Kidney epithelial cell (primary cell): ENCODE measurements at regions not wholly inside any gene's neighbourhood (a gene's known extent, or its start where the extent isn't known, plus 50 kb on each side); places are given as distances from the start of the nearest gene placed in this dataset.

Experiments
- DNase-seq: peaks from one replicate; pipeline ENCODE4 v3.0.0-alpha.2; 2010; ENCODE audit warnings: low read depth
- H3K27me3 ChIP-seq: 2 replicates; pipeline ENCODE4 v1.6.0; 2011; ENCODE audit warnings: low read length; ENCODE audit not compliant: control insufficient read depth, insufficient read depth
- H3K36me3 ChIP-seq: 2 replicates; pipeline ENCODE4 v1.5.1; 2011; ENCODE audit warnings: low read length; ENCODE audit not compliant: control insufficient read depth, insufficient read depth
- H3K4me3 ChIP-seq: 2 replicates; pipeline ENCODE4 v1.5.1; 2011; ENCODE audit warnings: low read depth, mild to moderate bottlenecking, control low read depth, low read length
- TF ChIP-seq, protein P1 (sequence below): IDR thresholded peaks from 2 replicates; pipeline ENCODE4 v1.5.1; 2011; ENCODE audit warnings: mild to moderate bottlenecking, moderate library complexity, low read length, control low read depth, inconsistent platforms; ENCODE audit not compliant: insufficient read depth, poor library complexity, severe bottlenecking

DNA sequence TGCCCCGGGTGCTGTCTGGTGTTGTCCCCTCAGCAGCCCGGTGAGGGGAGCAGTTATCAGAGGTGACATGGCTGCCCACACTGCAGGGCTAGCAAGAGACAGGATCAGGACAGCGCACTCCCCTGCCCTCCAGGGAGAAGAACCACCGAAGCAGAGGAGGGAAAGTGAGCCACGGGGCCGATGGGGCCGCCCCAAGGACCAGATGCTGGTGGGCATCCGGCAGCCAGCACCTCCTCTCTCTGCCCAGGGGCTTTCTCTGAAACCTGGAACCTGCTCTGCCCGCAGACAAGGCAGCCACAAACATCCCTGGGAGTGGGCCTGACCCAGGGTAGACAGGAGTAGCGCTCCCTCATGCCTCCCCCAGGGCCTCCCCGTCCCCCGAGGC lies 163.0 kb upstream of the CST7 start:
- TF ChIP-seq, protein P1, sequence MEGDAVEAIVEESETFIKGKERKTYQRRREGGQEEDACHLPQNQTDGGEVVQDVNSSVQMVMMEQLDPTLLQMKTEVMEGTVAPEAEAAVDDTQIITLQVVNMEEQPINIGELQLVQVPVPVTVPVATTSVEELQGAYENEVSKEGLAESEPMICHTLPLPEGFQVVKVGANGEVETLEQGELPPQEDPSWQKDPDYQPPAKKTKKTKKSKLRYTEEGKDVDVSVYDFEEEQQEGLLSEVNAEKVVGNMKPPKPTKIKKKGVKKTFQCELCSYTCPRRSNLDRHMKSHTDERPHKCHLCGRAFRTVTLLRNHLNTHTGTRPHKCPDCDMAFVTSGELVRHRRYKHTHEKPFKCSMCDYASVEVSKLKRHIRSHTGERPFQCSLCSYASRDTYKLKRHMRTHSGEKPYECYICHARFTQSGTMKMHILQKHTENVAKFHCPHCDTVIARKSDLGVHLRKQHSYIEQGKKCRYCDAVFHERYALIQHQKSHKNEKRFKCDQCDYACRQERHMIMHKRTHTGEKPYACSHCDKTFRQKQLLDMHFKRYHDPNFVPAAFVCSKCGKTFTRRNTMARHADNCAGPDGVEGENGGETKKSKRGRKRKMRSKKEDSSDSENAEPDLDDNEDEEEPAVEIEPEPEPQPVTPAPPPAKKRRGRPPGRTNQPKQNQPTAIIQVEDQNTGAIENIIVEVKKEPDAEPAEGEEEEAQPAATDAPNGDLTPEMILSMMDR: no peak
- no peaks in the 10 kb centered on the region for H3K27me3 ChIP-seq
- no peak for DNase-seq
- H3K4me3 ChIP-seq: no peak overlapping the region
- H3K36me3 ChIP-seq: no peaks in the 10 kb centered on the region

DNA sequence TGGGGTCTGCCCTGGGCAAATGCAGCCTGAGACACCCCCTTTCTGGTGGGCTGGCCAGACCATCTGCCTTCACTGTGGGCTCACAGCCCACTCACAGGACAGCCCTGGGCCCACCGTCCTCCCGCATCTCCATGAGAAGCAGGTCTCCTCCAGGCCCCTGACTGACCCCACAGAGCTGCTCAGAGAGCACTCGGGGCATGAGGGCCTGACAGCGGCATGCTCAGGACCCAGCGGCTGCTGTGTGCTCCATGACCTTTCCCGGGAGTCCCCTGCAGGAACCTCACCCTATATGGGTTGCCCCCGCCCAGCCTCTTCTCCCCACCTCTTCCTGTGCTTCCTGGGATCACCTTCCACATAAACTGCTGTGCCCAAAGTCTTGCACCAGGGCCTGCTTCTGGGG lies 162.4 kb upstream of the CST7 start:
- no peak overlapping the region for H3K4me3 ChIP-seq
- TF ChIP-seq, protein P1: no peak
- H3K27me3 ChIP-seq: no peaks in the 10 kb centered on the region
- no peak for DNase-seq
- H3K36me3 ChIP-seq: no peaks in the 10 kb centered on the region

DNA sequence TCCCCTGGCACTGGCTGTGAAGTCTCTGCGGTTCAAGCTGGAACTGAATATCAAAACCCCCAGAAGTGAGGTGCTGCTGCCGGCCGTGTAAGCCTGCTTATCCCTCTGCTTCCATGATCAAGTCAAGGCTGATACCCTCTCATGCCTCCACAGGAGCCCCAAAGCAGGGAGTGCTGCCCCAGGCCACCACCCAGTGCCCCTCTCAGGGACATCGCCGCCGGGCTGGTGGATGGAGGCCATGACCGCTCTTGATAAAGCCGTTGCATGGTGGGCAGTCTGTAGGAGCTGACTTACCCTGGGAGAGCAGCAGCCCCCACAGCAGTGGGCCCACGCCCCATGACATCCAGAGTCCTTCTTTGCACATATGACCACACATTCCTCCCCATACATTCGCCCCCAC lies 162.0 kb upstream of the CST7 start:
- TF ChIP-seq, protein P1: no peak
- no peak for DNase-seq
- Histone ChIP-seq H3K36me3 (no peaks in the 10 kb centered on the region), H3K4me3 (no peak overlapping the region), H3K27me3 (no peaks in the 10 kb centered on the region)

DNA sequence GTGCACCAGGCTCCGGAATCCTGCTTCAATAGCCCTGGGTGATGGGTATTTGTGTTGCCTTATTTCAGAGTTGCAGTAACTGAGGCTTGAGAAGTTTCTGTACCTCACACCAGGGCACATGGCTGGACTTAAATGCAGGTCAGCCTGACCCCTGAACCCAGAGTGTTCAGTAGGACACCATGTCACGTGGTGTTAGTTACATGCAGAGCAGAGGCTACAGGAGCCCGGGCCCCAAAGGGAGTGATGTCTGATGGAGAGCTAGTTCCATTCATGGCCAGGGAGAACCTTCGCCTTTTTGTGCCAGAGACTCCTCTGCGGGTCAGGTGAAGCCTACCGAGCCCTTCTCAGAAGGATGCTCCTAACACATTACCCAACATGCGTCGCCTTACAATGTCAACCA lies 161.4 kb upstream of the CST7 start:
- TF ChIP-seq, protein P1: no peak
- Histone ChIP-seq H3K27me3 (no peaks in the 10 kb centered on the region), H3K36me3 (no peaks in the 10 kb centered on the region)

DNA sequence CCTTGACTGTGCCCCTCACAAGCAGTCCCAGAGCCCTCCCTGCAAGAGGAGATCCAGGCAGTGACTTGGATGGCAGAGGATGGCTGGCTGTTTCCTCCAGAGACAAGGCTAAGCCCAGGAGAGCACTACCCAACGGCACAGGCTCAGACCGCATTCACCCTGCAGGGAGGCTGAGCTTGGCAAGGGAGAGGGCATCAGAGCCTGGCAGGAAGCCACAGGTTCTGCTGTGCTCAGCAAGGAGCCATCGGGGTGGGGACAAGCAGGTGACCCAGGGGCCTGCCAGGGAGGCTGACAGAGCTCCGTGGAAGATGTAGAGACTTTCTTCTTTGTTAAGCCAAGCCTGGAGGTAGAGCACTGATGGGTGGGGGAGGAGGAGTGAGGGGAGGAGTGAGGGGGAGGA lies 159.2 kb upstream of the CST7 start:
- TF ChIP-seq, protein P1: no peak
- Histone ChIP-seq H3K27me3 (no peaks in the 10 kb centered on the region), H3K4me3 (no peak overlapping the region), H3K36me3 (no peaks in the 10 kb centered on the region)
- DNase-seq: no peak

More for the DNA sequence above, 161.4 kb upstream of the CST7 start:
- H3K4me3 ChIP-seq: no peak overlapping the region
- DNase-seq: no peak

DNA sequence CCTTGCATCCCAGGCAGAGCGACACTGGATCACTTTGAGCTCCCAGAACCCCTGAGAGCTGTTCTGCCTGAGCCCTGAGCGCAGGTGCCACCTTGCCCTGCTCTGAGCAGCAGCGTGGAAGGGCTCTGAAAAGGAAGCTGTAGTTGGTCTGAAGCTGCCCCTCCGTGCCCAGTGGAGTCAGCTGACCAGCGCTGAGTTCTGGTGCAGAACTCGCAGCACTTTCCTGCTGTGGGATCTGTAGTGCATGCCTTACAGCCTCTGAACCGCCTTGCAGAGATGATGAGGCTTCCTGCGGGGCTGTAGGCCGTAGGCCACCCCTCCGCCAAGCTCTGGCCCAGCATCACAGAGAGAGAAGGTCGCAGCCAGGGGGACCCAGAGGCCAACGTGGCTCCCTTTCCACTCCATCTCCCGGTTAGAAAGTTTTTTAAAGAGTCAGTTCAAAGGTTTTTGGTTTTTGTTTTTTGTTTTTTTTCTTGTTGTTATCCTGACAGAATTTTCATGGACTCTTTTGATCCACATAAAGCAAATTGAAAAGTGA lies 158.3 kb upstream of the CST7 start:
- H3K27me3 ChIP-seq: no peaks in the 10 kb centered on the region
- H3K4me3 ChIP-seq: no peak overlapping the region
- DNase-seq: no peak
- H3K36me3 ChIP-seq: no peaks in the 10 kb centered on the region
- TF ChIP-seq, protein P1: no peak
